ENCODE measurements at regions not wholly inside any gene's neighbourhood (a gene's known extent, or its start where the extent isn't known, plus 50 kb on each side); places are given as distances from the start of the nearest gene placed in this dataset.

- Histone ChIP-seq H4K20me1 (ENCODE audit: insufficient read depth, low read length) (no peaks in the 10 kb centered on the region), H3K4me3 (ENCODE audit: low read length) (no peak overlapping the region)
- TF ChIP-seq EZH2phosphoT487 (IDR thresholded peaks at IDR 0.05; ENCODE audit: low read depth) (no peak), CTCF (IDR thresholded peaks at IDR 0.05; ENCODE audit: low read depth, low read length) (no peak)
These were observed 325.5 kb upstream of the ARID1B start for GRCh38 chr6:156451726-156452125.

GRCh38 chr6:156451088-156451487, 326.1 kb upstream of the ARID1B start:
- H3K79me2 ChIP-seq (ENCODE audit: low read length) = no peaks in the 10 kb centered on the region
- H3K4me1 ChIP-seq (ENCODE audit: low read length) = no peaks in the 10 kb centered on the region
- no peaks in the 10 kb centered on the region for H3K9me3 ChIP-seq (ENCODE audit: insufficient read depth, low read length)
- no peak overlapping the region for H3K9ac ChIP-seq (ENCODE audit: low read length)
- H4K20me1 ChIP-seq (ENCODE audit: insufficient read depth, low read length) = no peaks in the 10 kb centered on the region
- no peak overlapping the region for H3K4me2 ChIP-seq (ENCODE audit: low read length)
- no peak overlapping the region for H3K4me3 ChIP-seq (ENCODE audit: low read length)
- TF ChIP-seq EZH2phosphoT487 (IDR thresholded peaks at IDR 0.05; ENCODE audit: low read depth) (no peak), CTCF (IDR thresholded peaks at IDR 0.05; ENCODE audit: low read depth, low read length) (no peak)
- H3K27me3 ChIP-seq (ENCODE audit: low read depth, low read length) = no peaks in the 10 kb centered on the region
- H3K36me3 ChIP-seq (replicated peaks; ENCODE audit: low read depth, low read length) = no peaks in the 10 kb centered on the region
- H3K27ac ChIP-seq (ENCODE audit: low read length) = no peak overlapping the region
- no peak overlapping the region for H2AFZ ChIP-seq (ENCODE audit: low read depth, low read length)

More at GRCh38 chr6:156451726-156452125, 325.5 kb upstream of the ARID1B start:
- Histone ChIP-seq H2AFZ (ENCODE audit: low read depth, low read length) (no peak overlapping the region), H3K4me1 (ENCODE audit: low read length) (no peaks in the 10 kb centered on the region), H3K36me3 (replicated peaks; ENCODE audit: low read depth, low read length) (no peaks in the 10 kb centered on the region), H3K27ac (ENCODE audit: low read length) (no peak overlapping the region), H3K79me2 (ENCODE audit: low read length) (no peaks in the 10 kb centered on the region), H3K4me2 (ENCODE audit: low read length) (no peak overlapping the region), H3K27me3 (ENCODE audit: low read depth, low read length) (no peaks in the 10 kb centered on the region), H3K9me3 (ENCODE audit: insufficient read depth, low read length) (no peaks in the 10 kb centered on the region), H3K9ac (ENCODE audit: low read length) (no peak overlapping the region)

- Histone ChIP-seq H3K9ac (ENCODE audit: low read length) (no peak overlapping the region), H3K79me2 (ENCODE audit: low read length) (no peaks in the 10 kb centered on the region), H2AFZ (ENCODE audit: low read depth, low read length) (no peak overlapping the region), H3K4me1 (ENCODE audit: low read length) (no peaks in the 10 kb centered on the region), H3K4me3 (ENCODE audit: low read length) (no peak overlapping the region), H3K27me3 (ENCODE audit: low read depth, low read length) (no peaks in the 10 kb centered on the region), H3K36me3 (replicated peaks; ENCODE audit: low read depth, low read length) (no peaks in the 10 kb centered on the region), H3K27ac (ENCODE audit: low read length) (no peak overlapping the region), H3K4me2 (ENCODE audit: low read length) (no peak overlapping the region), H4K20me1 (ENCODE audit: insufficient read depth, low read length) (no peaks in the 10 kb centered on the region), H3K9me3 (ENCODE audit: insufficient read depth, low read length) (no peaks in the 10 kb centered on the region)
- TF ChIP-seq CTCF (IDR thresholded peaks at IDR 0.05; ENCODE audit: low read depth, low read length) (no peak), EZH2phosphoT487 (IDR thresholded peaks at IDR 0.05; ENCODE audit: low read depth) (no peak)
These were observed 326.8 kb upstream of the ARID1B start for GRCh38 chr6:156450421-156450820.

- TF ChIP-seq EZH2phosphoT487 (IDR thresholded peaks at IDR 0.05; ENCODE audit: low read depth) = no peak
- no peak for TF ChIP-seq CTCF (IDR thresholded peaks at IDR 0.05; ENCODE audit: low read depth, low read length)
- no peak overlapping the region for H2AFZ ChIP-seq (ENCODE audit: low read depth, low read length)
- H3K36me3 ChIP-seq (replicated peaks; ENCODE audit: low read depth, low read length) = no peaks in the 10 kb centered on the region
- no peak overlapping the region for H3K27ac ChIP-seq (ENCODE audit: low read length)
- no peaks in the 10 kb centered on the region for H4K20me1 ChIP-seq (ENCODE audit: insufficient read depth, low read length)
- no peak overlapping the region for H3K9ac ChIP-seq (ENCODE audit: low read length)
- H3K4me1 ChIP-seq (ENCODE audit: low read length) = no peaks in the 10 kb centered on the region
- H3K4me2 ChIP-seq (ENCODE audit: low read length) = no peak overlapping the region
- H3K79me2 ChIP-seq (ENCODE audit: low read length) = no peaks in the 10 kb centered on the region
- H3K4me3 ChIP-seq (ENCODE audit: low read length) = no peak overlapping the region
- H3K9me3 ChIP-seq (ENCODE audit: insufficient read depth, low read length) = no peaks in the 10 kb centered on the region
- H3K27me3 ChIP-seq (ENCODE audit: low read depth, low read length) = no peaks in the 10 kb centered on the region
These were observed 327.6 kb upstream of the ARID1B start for GRCh38 chr6:156449569-156449968.
